HPDE6-E6E7 (cell line): ENCODE measurements at regions not wholly inside any gene's neighbourhood (a gene's known extent, or its start where the extent isn't known, plus 50 kb on each side); places are given as distances from the start of the nearest gene placed in this dataset.
"Not testable (repeated sequence)": the region's sequence is repeated elsewhere in the genome, so short reads cannot be mapped to it uniquely, and the experiment has no call there.

Source experiments
- DNase-seq: peaks from one replicate; pipeline ENCODE4 v3.0.0; 2011; ENCODE audit warnings: missing footprints; ENCODE audit errors: extremely low spot score

GRCh38 chr21:35473496-35473895 lies 424.4 kb upstream of the RUNX1 start:
- DNase-seq, result no peak

- DNase-seq, result no peak
These were observed 421.4 kb upstream of the RUNX1 start for GRCh38 chr21:35470522-35470921.

- DNase-seq, result no peak
These were observed 420.4 kb upstream of the RUNX1 start for GRCh38 chr21:35469498-35469897.

- DNase-seq, result no peak
These were observed 419.9 kb upstream of the RUNX1 start for GRCh38 chr21:35468991-35469390.

- no peak for DNase-seq
These were observed 418.5 kb upstream of the RUNX1 start for GRCh38 chr21:35467566-35467965.

- not testable (repeated sequence) for DNase-seq
These were observed 417.6 kb upstream of the RUNX1 start for GRCh38 chr21:35466681-35467080.

- no peak for DNase-seq
These were observed 416.6 kb upstream of the RUNX1 start for GRCh38 chr21:35465741-35466140.

- no peak for DNase-seq
These were observed 412.6 kb upstream of the RUNX1 start for GRCh38 chr21:35461700-35462099.

- no peak for DNase-seq
These were observed 411.3 kb upstream of the RUNX1 start for GRCh38 chr21:35460441-35460840.

GRCh38 chr21:35458405-35458804 lies 409.3 kb upstream of the RUNX1 start:
- no peak for DNase-seq

- no peak for DNase-seq
These were observed 408.1 kb upstream of the RUNX1 start for GRCh38 chr21:35457097-35457804.

- no peak for DNase-seq
These were observed 402.2 kb upstream of the RUNX1 start for GRCh38 chr21:35451276-35451675.

GRCh38 chr21:35450830-35451229 lies 401.7 kb upstream of the RUNX1 start:
- no peak for DNase-seq

- DNase-seq, result no peak
These were observed 400.7 kb upstream of the RUNX1 start for GRCh38 chr21:35449846-35450245.

- no peak for DNase-seq
These were observed 399.9 kb upstream of the RUNX1 start for GRCh38 chr21:35448876-35449599.

- DNase-seq, result no peak
These were observed 395.3 kb upstream of the RUNX1 start for GRCh38 chr21:35444391-35444790.

GRCh38 chr21:35441868-35442582 lies 392.9 kb upstream of the RUNX1 start:
- no peak for DNase-seq

- DNase-seq, result no peak
These were observed 389.7 kb upstream of the RUNX1 start for GRCh38 chr21:35438643-35439404.

GRCh38 chr21:35437941-35438340 lies 388.8 kb upstream of the RUNX1 start:
- DNase-seq, result no peak

- DNase-seq, result no peak
These were observed 387.8 kb upstream of the RUNX1 start for GRCh38 chr21:35436899-35437298.

- DNase-seq, result not testable (repeated sequence)
These were observed 383.5 kb upstream of the RUNX1 start for GRCh38 chr21:35432601-35433000.

- DNase-seq, result no peak
These were observed 381.2 kb upstream of the RUNX1 start for GRCh38 chr21:35430260-35430659.
